GM23338 (cell line): ENCODE measurements at regions not wholly inside any gene's neighbourhood (a gene's known extent, or its start where the extent isn't known, plus 50 kb on each side); places are given as distances from the start of the nearest gene placed in this dataset.
"Not testable (repeated sequence)": the region's sequence is repeated elsewhere in the genome, so short reads cannot be mapped to it uniquely, and the experiment has no call there.

Source experiments
- ATAC-seq: fragments of 200-7000 bp; cut with Tn5 transposase; 3 replicates; pipeline ENCODE4 v1.9.1; 2020
- DNase-seq: peaks from one replicate; pipeline ENCODE4 v3.0.0-alpha.2; 2015; ENCODE audit warnings: low spot score
- H2AFZ ChIP-seq: fragments of 200-600 bp; sonication (generic); 2 replicates; pipeline ENCODE4 v1.8.0; 2016; ENCODE audit warnings: antibody characterized with exemption, mild to moderate bottlenecking, moderate library complexity
- H3F3A ChIP-seq: fragments of 200-600 bp; sonication (generic); replicated peaks from 2 replicates; pipeline ENCODE4 v1.8.0; 2017; ENCODE audit warnings: antibody characterized with exemption, mixed run types, low read depth
- H3K27ac ChIP-seq: fragments of 200-600 bp; sonication (generic); 2 replicates; pipeline ENCODE4 v1.6.1; 2016; ENCODE audit warnings: low read depth
- H3K27me3 ChIP-seq: fragments of 200-600 bp; sonication (generic); 2 replicates; pipeline ENCODE4 v1.8.0; 2016; ENCODE audit warnings: mild to moderate bottlenecking, mixed run types, moderate library complexity; ENCODE audit not compliant: insufficient read depth
- H3K36me3 ChIP-seq: fragments of 200-600 bp; sonication (generic); 2 replicates; pipeline ENCODE4 v1.8.0; 2016; ENCODE audit warnings: mild to moderate bottlenecking; ENCODE audit not compliant: insufficient read depth
- H3K4me1 ChIP-seq: fragments of 200-600 bp; sonication (generic); 2 replicates; pipeline ENCODE4 v1.8.0; 2016; ENCODE audit warnings: mild to moderate bottlenecking, moderate library complexity; ENCODE audit not compliant: insufficient read depth
- H3K4me2 ChIP-seq: fragments of 200-600 bp; sonication (generic); 2 replicates; pipeline ENCODE4 v1.7.1; 2017; ENCODE audit warnings: mixed run types
- H3K4me3 ChIP-seq: fragments of 200-600 bp; sonication (generic); 2 replicates; pipeline ENCODE4 v1.6.1; 2016; ENCODE audit warnings: mixed run types
- H3K79me2 ChIP-seq: fragments of 200-600 bp; sonication (generic); replicated peaks from 2 replicates; pipeline ENCODE4 v1.8.0; 2017; ENCODE audit warnings: mild to moderate bottlenecking; ENCODE audit not compliant: insufficient read depth
- H3K9me2 ChIP-seq: fragments of 200-600 bp; sonication (generic); 2 replicates; pipeline ENCODE4 v1.8.0; 2017; ENCODE audit not compliant: insufficient read depth
- H4K20me1 ChIP-seq: fragments of 200-600 bp; sonication (generic); replicated peaks from 2 replicates; pipeline ENCODE4 v1.8.0; 2017; ENCODE audit warnings: mild to moderate bottlenecking; ENCODE audit not compliant: insufficient read depth
- H3K27ac Mint-ChIP-seq: 2 replicates; pipeline ENCODE4 v1.8.0; 2020; ENCODE audit warnings: inconsistent platforms, mild to moderate bottlenecking, moderate library complexity, mixed read lengths
- H3K27me3 Mint-ChIP-seq: 3 replicates; pipeline ENCODE4 v1.8.0; 2022; ENCODE audit warnings: low read depth, mild to moderate bottlenecking, moderate library complexity, mixed read lengths, inconsistent platforms; ENCODE audit not compliant: insufficient read depth, poor library complexity
- H3K36me3 Mint-ChIP-seq: 3 replicates; pipeline ENCODE4 v1.8.0; 2021; ENCODE audit warnings: low read depth, mild to moderate bottlenecking, inconsistent platforms, moderate library complexity, mixed read lengths
- H3K4me1 Mint-ChIP-seq: 3 replicates; pipeline ENCODE4 v1.8.0; 2020; ENCODE audit warnings: mild to moderate bottlenecking, inconsistent platforms, mixed read lengths
- H3K4me3 Mint-ChIP-seq: 3 replicates; pipeline ENCODE4 v1.8.0; 2021; ENCODE audit warnings: moderate library complexity, mild to moderate bottlenecking, inconsistent platforms, mixed read lengths
- H3K9me3 Mint-ChIP-seq: 3 replicates; pipeline ENCODE4 v1.8.0; 2020; ENCODE audit warnings: moderate library complexity, mild to moderate bottlenecking, inconsistent platforms, mixed read lengths
- ETS1 ChIP-seq: IDR thresholded peaks from 2 replicates; pipeline ENCODE4 v1.6.1; 2016; ENCODE audit warnings: antibody characterized with exemption
- EZH2 ChIP-seq: fragments of 200-600 bp; sonication (generic); IDR thresholded peaks from one replicate; pipeline ENCODE4 v1.8.0; 2017; ENCODE audit warnings: antibody characterized with exemption, mild to moderate bottlenecking, low read depth; ENCODE audit not compliant: unreplicated experiment
- ZNF462 ChIP-seq: fragments of 250-450 bp; sonication (Bioruptor Pico); IDR thresholded peaks from 2 replicates; pipeline ENCODE4 v1.5.0; 2020; ENCODE audit warnings: mild to moderate bottlenecking, moderate library complexity

- no peak for ATAC-seq
- Histone ChIP-seq H3K4me3 (no peak overlapping the region), H3F3A (no peaks in the 10 kb centered on the region), H3K4me2 (no peak overlapping the region), H3K27me3 (no peaks in the 10 kb centered on the region), H3K79me2 (no peaks in the 10 kb centered on the region), H4K20me1 (no peaks in the 10 kb centered on the region), H3K36me3 (no peaks in the 10 kb centered on the region), H2AFZ (no peak overlapping the region), H3K4me1 (peaks cover 7% of the 10 kb centered on the region; the same call in 1 of the 2 replicates), H3K27ac (no peak overlapping the region), H3K9me2 (peaks cover 6% of the 10 kb centered on the region; the same call in 1 of the 2 replicates)
- Mint-ChIP-seq H3K4me3 (no peak overlapping the region), H3K4me1 (peaks cover 14% of the 10 kb centered on the region; the same call in 2 of the 3 replicates), H3K9me3 (no peaks in the 10 kb centered on the region), H3K27me3 (peaks cover 6% of the 10 kb centered on the region), H3K27ac (no peak overlapping the region), H3K36me3 (no peaks in the 10 kb centered on the region)
- no peak for DNase-seq
- TF ChIP-seq ETS1, result no peak
- TF ChIP-seq ZNF462, result no peak
- TF ChIP-seq EZH2, result no peak
Observed at GRCh38 chr13:50426927-50427326, 411.7 kb downstream of the KCNRG start.

GRCh38 chr13:50427511-50427910 is 412.3 kb downstream of the KCNRG start:
- H3K9me2 ChIP-seq, H2AFZ ChIP-seq, DNase-seq, H3K4me2 ChIP-seq, H3K36me3 ChIP-seq, H3K4me3 ChIP-seq, H3K79me2 ChIP-seq, H3K27me3 ChIP-seq, H3K4me3 Mint-ChIP-seq, H3K27me3 Mint-ChIP-seq, H3K36me3 Mint-ChIP-seq, H3K4me1 ChIP-seq, H4K20me1 ChIP-seq, H3K9me3 Mint-ChIP-seq, ATAC-seq, H3K27ac Mint-ChIP-seq, H3K27ac ChIP-seq, H3F3A ChIP-seq: not testable (repeated sequence)
- peaks cover 14% of the 10 kb centered on the region; the same call in 2 of the 3 replicates for H3K4me1 Mint-ChIP-seq
